Keratinocyte (primary cell): ENCODE measurements at regions not wholly inside any gene's neighbourhood (a gene's known extent, or its start where the extent isn't known, plus 50 kb on each side); places are given as distances from the start of the nearest gene placed in this dataset.

ENCODE experiments used
- EZH2 ChIP-seq: IDR thresholded peaks from one replicate; pipeline ENCODE4 v1.6.1; 2012; ENCODE audit warnings: inconsistent platforms, mild to moderate bottlenecking, low read length, moderate library complexity
- TF ChIP-seq, protein P1 (sequence below), 3 experiments: IDR thresholded peaks in 1 of 3; conservative IDR thresholded peaks in 1 of 3; optimal IDR thresholded peaks in 1 of 3; 2 replicates in 2 of 3; 3 replicates in 1 of 3; pipeline versions ENCODE3 to v1.5.1; 2011; ENCODE audit warnings: low read length in 3 of 3, mild to moderate bottlenecking in 3 of 3, moderate library complexity in 2 of 3, control low read depth in 1 of 3, inconsistent platforms in 1 of 3; ENCODE audit not compliant: insufficient read depth in 2 of 3; ENCODE audit errors: extremely low read depth in 1 of 3

DNA sequence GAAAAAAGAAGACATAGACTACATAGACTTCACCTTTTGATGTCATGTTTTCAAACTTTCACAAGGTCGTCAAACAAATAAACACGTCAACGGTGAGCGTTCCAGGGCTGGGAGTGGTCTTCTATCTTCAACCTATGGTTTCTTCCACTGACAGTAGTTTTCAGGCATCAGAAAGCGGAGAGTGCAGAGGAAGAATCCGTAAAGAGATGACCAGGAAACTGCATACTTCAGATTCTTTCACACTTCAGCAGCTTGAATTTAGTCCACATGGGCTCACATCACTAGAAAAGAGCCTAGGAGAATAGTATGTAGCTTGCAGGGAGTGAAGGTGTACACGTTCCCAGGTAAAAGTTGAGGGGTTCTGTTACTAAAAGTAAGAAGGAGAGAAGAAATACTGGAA, 58.5 kb downstream of the NPY1R start:
- TF ChIP-seq, protein P1, sequence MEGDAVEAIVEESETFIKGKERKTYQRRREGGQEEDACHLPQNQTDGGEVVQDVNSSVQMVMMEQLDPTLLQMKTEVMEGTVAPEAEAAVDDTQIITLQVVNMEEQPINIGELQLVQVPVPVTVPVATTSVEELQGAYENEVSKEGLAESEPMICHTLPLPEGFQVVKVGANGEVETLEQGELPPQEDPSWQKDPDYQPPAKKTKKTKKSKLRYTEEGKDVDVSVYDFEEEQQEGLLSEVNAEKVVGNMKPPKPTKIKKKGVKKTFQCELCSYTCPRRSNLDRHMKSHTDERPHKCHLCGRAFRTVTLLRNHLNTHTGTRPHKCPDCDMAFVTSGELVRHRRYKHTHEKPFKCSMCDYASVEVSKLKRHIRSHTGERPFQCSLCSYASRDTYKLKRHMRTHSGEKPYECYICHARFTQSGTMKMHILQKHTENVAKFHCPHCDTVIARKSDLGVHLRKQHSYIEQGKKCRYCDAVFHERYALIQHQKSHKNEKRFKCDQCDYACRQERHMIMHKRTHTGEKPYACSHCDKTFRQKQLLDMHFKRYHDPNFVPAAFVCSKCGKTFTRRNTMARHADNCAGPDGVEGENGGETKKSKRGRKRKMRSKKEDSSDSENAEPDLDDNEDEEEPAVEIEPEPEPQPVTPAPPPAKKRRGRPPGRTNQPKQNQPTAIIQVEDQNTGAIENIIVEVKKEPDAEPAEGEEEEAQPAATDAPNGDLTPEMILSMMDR (optimal IDR thresholded peaks at IDR 0.05 in 1 of 3, IDR thresholded peaks at IDR 0.05 in 1 of 3, conservative IDR thresholded peaks at IDR 0.05 in 1 of 3; ENCODE audit: extremely low read depth in 1 of 3, insufficient read depth in 2 of 3, low read length in 3 of 3), result no peak
- TF ChIP-seq EZH2, result no peak
